DND-41 (cell line): ENCODE measurements at regions not wholly inside any gene's neighbourhood (a gene's known extent, or its start where the extent isn't known, plus 50 kb on each side); places are given as distances from the start of the nearest gene placed in this dataset.
"Not testable (repeated sequence)": the region's sequence is repeated elsewhere in the genome, so short reads cannot be mapped to it uniquely, and the experiment has no call there.

Source experiments
- ATAC-seq: fragments of 200-7000 bp; cut with Tn5 transposase; 3 replicates; pipeline ENCODE4 v1.9.1; 2021; ENCODE audit warnings: low read depth; ENCODE audit not compliant: insufficient read depth
- DNase-seq: peaks from one replicate; pipeline ENCODE4 v3.0.0-alpha.2; 2020
- H2AFZ ChIP-seq: 2 replicates; pipeline ENCODE4 v1.6.0; 2012; ENCODE audit warnings: low read depth, low read length
- H3K27ac ChIP-seq: 2 replicates; pipeline ENCODE4 v1.5.1; 2012; ENCODE audit warnings: low read length, inconsistent platforms
- H3K27me3 ChIP-seq: fragments of 200-600 bp; sonication (generic); 2 replicates; pipeline ENCODE4 v1.6.0; 2012; ENCODE audit warnings: low read length, mild to moderate bottlenecking, inconsistent platforms; ENCODE audit not compliant: insufficient read depth, poor library complexity
- H3K36me3 ChIP-seq: 2 replicates; pipeline ENCODE4 v1.5.1; 2012; ENCODE audit warnings: low read length, inconsistent platforms; ENCODE audit not compliant: insufficient read depth
- H3K4me1 ChIP-seq: 2 replicates; pipeline ENCODE4 v1.5.1; 2012; ENCODE audit warnings: mild to moderate bottlenecking, low read length; ENCODE audit not compliant: insufficient read depth
- H3K4me2 ChIP-seq: 2 replicates; pipeline ENCODE4 v1.6.0; 2012; ENCODE audit warnings: mild to moderate bottlenecking, moderate library complexity, low read length, inconsistent platforms; ENCODE audit not compliant: insufficient read depth
- H3K4me3 ChIP-seq, 2 experiments: fragments of 200-600 bp in 1 of 2; shearing (Covaris generic) in 1 of 2; 2 replicates each; pipeline ENCODE4 v1.5.1; 2012 to 2016; ENCODE audit warnings: inconsistent platforms in 2 of 2, low read length in 2 of 2, mild to moderate bottlenecking in 2 of 2, low read depth in 1 of 2, moderate library complexity in 1 of 2
- H3K79me2 ChIP-seq: 2 replicates; pipeline ENCODE4 v1.6.0; 2012; ENCODE audit warnings: low read length, inconsistent platforms; ENCODE audit not compliant: insufficient read depth
- H3K9ac ChIP-seq: 2 replicates; pipeline ENCODE4 v1.6.0; 2012; ENCODE audit warnings: low read depth, mild to moderate bottlenecking, inconsistent platforms, low read length, moderate library complexity
- H3K9me3 ChIP-seq: 2 replicates; pipeline ENCODE4 v1.5.1; 2012; ENCODE audit warnings: low read length, moderate library complexity, mild to moderate bottlenecking, inconsistent platforms; ENCODE audit not compliant: insufficient read depth, severe bottlenecking
- H4K20me1 ChIP-seq: 2 replicates; pipeline ENCODE4 v1.6.0; 2012; ENCODE audit warnings: low read length; ENCODE audit not compliant: insufficient read depth
- EZH2 ChIP-seq: IDR thresholded peaks from 3 replicates; pipeline ENCODE4 v1.6.1; 2012; ENCODE audit warnings: borderline replicate concordance, low read depth, mild to moderate bottlenecking, moderate library complexity, low read length, inconsistent platforms; ENCODE audit not compliant: severe bottlenecking
- TF ChIP-seq, protein P1 (sequence below): IDR thresholded peaks from 2 replicates; pipeline ENCODE4 v1.5.1; 2012; ENCODE audit warnings: borderline replicate concordance, low read length, moderate library complexity, mild to moderate bottlenecking; ENCODE audit not compliant: poor library complexity, severe bottlenecking; ENCODE audit errors: extremely low read depth

DNA sequence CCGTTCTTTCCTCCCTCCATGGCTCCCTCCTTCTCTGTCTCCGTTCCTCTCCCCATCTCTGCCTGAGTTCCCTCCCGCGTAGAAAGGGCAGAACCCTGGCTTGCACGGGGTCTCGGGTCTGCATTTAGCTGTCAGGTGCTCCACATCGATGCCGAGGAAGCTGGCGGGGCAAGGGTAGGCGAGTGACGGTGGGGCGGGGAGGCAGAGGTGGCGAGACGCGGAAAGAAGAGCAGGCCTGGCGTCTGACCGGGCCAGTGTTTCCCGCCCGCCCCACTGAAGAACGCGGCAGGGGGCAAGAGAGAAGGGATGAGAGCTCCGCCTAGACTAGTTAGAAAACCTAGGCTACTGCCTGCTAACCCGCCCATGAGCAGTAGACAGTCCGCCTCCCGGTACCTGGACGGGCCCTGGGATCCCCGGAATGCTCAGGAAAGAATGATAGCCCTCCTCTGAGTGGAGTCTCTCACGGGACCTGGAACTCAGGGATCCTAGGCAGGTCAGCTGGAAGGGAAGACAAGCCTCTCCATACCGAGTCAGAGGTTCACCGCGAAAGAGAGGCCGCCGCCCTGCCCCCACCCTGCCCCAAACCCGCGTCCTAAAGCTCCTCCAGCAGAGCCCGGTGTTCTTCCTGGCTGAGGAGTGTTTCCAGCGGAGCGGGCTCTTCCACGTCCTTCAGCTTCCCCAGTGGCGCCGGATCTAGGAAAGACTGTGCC lies 357.9 kb upstream of the DEFB115 start:
- ATAC-seq = not testable (repeated sequence)

GRCh38 chr20:30900080-30900719 lies 357.3 kb upstream of the DEFB115 start:
- H3K27me3 ChIP-seq, H3K79me2 ChIP-seq, H3K4me2 ChIP-seq, H3K9me3 ChIP-seq, ATAC-seq, H3K4me1 ChIP-seq, H3K9ac ChIP-seq, DNase-seq, H3K4me3 ChIP-seq, H3K36me3 ChIP-seq, H4K20me1 ChIP-seq, H2AFZ ChIP-seq, H3K27ac ChIP-seq: not testable (repeated sequence)

More for the DNA sequence above, 357.9 kb upstream of the DEFB115 start:
- H3K36me3 ChIP-seq, H3K4me3 ChIP-seq, H2AFZ ChIP-seq, H3K27me3 ChIP-seq, H3K9me3 ChIP-seq, H3K79me2 ChIP-seq, H4K20me1 ChIP-seq, H3K9ac ChIP-seq, H3K4me1 ChIP-seq, DNase-seq, H3K27ac ChIP-seq, H3K4me2 ChIP-seq: not testable (repeated sequence)

DNA sequence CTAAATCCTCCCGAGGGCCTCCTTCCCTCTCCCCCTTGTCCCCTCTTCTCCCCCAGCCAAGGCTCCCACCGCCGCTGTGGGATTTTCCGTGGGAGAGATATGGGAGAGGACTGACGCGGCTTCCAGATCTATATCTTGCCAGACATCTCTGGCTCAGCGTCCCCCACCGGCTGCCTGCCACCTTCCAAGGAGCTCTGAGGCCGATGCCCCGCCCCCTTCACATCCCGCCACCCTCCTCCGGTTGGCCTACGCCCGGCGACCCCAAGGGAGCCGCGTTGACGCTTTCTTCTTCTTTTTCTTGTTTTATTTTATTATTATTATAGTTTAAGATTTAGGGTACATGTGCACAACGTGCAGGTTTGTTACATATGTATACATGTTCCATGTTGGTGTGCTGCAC lies 352.2 kb upstream of the DEFB115 start:
- not testable (repeated sequence) for H3K79me2 ChIP-seq, H3K9me3 ChIP-seq, H3K27me3 ChIP-seq, H3K36me3 ChIP-seq, H3K9ac ChIP-seq, H3K27ac ChIP-seq, H2AFZ ChIP-seq, DNase-seq, H3K4me2 ChIP-seq, H3K4me1 ChIP-seq, H4K20me1 ChIP-seq, ATAC-seq, H3K4me3 ChIP-seq

GRCh38 chr20:30910937-30911725 lies 346.3 kb upstream of the DEFB115 start:
- Histone ChIP-seq H3K36me3 (no peaks in the 10 kb centered on the region), H3K27ac (no peak overlapping the region), H3K9me3 (no peaks in the 10 kb centered on the region), H4K20me1 (no peaks in the 10 kb centered on the region), H3K4me1 (no peaks in the 10 kb centered on the region), H3K4me3 (no peak overlapping the region), H3K79me2 (no peaks in the 10 kb centered on the region), H3K9ac (no peak overlapping the region), H3K27me3 (no peaks in the 10 kb centered on the region), H2AFZ (no peak overlapping the region), H3K4me2 (no peak overlapping the region)
- ATAC-seq = no peak
- DNase-seq = no peak
- no peak for TF ChIP-seq EZH2
- TF ChIP-seq, protein P1, sequence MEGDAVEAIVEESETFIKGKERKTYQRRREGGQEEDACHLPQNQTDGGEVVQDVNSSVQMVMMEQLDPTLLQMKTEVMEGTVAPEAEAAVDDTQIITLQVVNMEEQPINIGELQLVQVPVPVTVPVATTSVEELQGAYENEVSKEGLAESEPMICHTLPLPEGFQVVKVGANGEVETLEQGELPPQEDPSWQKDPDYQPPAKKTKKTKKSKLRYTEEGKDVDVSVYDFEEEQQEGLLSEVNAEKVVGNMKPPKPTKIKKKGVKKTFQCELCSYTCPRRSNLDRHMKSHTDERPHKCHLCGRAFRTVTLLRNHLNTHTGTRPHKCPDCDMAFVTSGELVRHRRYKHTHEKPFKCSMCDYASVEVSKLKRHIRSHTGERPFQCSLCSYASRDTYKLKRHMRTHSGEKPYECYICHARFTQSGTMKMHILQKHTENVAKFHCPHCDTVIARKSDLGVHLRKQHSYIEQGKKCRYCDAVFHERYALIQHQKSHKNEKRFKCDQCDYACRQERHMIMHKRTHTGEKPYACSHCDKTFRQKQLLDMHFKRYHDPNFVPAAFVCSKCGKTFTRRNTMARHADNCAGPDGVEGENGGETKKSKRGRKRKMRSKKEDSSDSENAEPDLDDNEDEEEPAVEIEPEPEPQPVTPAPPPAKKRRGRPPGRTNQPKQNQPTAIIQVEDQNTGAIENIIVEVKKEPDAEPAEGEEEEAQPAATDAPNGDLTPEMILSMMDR = no peak

- not testable (repeated sequence) for H2AFZ ChIP-seq, H3K4me2 ChIP-seq, H3K4me1 ChIP-seq, H3K27ac ChIP-seq, H3K79me2 ChIP-seq, H3K36me3 ChIP-seq, H3K9ac ChIP-seq, DNase-seq, H3K9me3 ChIP-seq, H4K20me1 ChIP-seq, ATAC-seq, H3K4me3 ChIP-seq, H3K27me3 ChIP-seq
Observed at GRCh38 chr20:30911832-30912660, 345.4 kb upstream of the DEFB115 start.

DNA sequence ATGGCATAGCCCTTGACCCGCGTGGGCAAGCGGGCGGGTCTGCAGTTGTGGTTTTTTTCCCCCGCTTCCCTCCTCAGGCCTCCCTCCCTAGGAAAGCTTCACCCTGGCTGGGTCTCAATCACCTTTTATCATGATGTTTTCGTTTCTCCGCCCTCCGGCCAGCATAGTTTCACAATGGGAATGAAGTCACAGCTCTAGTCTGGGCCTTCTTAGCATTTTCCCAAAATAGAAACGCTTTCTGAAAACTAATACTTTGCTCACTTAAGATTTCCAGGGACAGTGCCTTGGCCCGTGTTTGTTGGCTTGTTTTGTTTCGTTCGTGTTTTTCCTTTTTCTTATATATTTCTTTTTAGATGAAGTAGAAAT lies 344.8 kb upstream of the DEFB115 start:
- H3K79me2 ChIP-seq, DNase-seq, H3K36me3 ChIP-seq, H3K27ac ChIP-seq, H3K4me2 ChIP-seq, H3K27me3 ChIP-seq, H2AFZ ChIP-seq, H3K4me1 ChIP-seq, H4K20me1 ChIP-seq, ATAC-seq, H3K9ac ChIP-seq, H3K4me3 ChIP-seq, H3K9me3 ChIP-seq: not testable (repeated sequence)
